SU-DHL-6 (cell line): ENCODE measurements at regions not wholly inside any gene's neighbourhood (a gene's known extent, or its start where the extent isn't known, plus 50 kb on each side); places are given as distances from the start of the nearest gene placed in this dataset.
A peak's percentile ranks its signal among the peaks of the same experiment; 100 is the strongest.

Experiments
- H2AFZ ChIP-seq: fragments of 200-600 bp; sonication (generic); 2 replicates; pipeline ENCODE4 v1.6.1; 2014; ENCODE audit warnings: low read depth, mild to moderate bottlenecking, moderate library complexity, mixed read lengths, antibody characterized with exemption, low read length; ENCODE audit not compliant: severe bottlenecking
- H3F3A ChIP-seq: fragments of 200-600 bp; shearing (Covaris generic); 2 replicates; pipeline ENCODE4 v1.6.0; 2016; ENCODE audit warnings: antibody characterized with exemption, mild to moderate bottlenecking; ENCODE audit not compliant: insufficient read depth
- H3K27ac ChIP-seq: fragments of 200-600 bp; sonication (generic); 2 replicates; pipeline ENCODE4 v1.5.1; 2016; ENCODE audit warnings: low read depth, mild to moderate bottlenecking, low read length, moderate library complexity, mixed read lengths
- H3K27me3 ChIP-seq: fragments of 200-600 bp; sonication (generic), shearing (Covaris generic); 2 replicates; pipeline ENCODE4 v1.6.0; 2014; ENCODE audit warnings: mild to moderate bottlenecking, low read length
- H3K36me3 ChIP-seq: fragments of 200-600 bp; sonication (generic); 2 replicates; pipeline ENCODE4 v1.6.1; 2014; ENCODE audit warnings: mild to moderate bottlenecking, low read length, mixed read lengths
- H3K4me2 ChIP-seq: fragments of 300-600, 200-600 bp; shearing (Covaris generic), sonication (generic); 2 replicates; pipeline ENCODE4 v1.6.0; 2014; ENCODE audit warnings: low read length, low read depth, mild to moderate bottlenecking; ENCODE audit not compliant: poor library complexity, severe bottlenecking
- H3K4me3 ChIP-seq: fragments of 200-600 bp; sonication (generic); 2 replicates; pipeline ENCODE4 v1.5.1; 2014; ENCODE audit warnings: antibody characterized with exemption, low read length, mild to moderate bottlenecking, mixed read lengths; ENCODE audit not compliant: insufficient read depth, poor library complexity, severe bottlenecking
- H3K79me2 ChIP-seq: fragments of 200-600 bp; sonication (generic); 2 replicates; pipeline ENCODE4 v1.6.1; 2014; ENCODE audit warnings: mild to moderate bottlenecking, low read length, moderate library complexity; ENCODE audit not compliant: insufficient read depth
- H3K9ac ChIP-seq: fragments of 200-600 bp; sonication (generic); 2 replicates; pipeline ENCODE4 v1.7.0; 2014; ENCODE audit warnings: mild to moderate bottlenecking, low read length
- H3K9me2 ChIP-seq: fragments of 200-600 bp; sonication (generic); replicated peaks from 2 replicates; pipeline ENCODE4 v1.6.1; 2014; ENCODE audit warnings: low read length; ENCODE audit not compliant: insufficient read depth
- H3K9me3 ChIP-seq: fragments of 200-600 bp; sonication (generic); 2 replicates; pipeline ENCODE4 v1.6.1; 2014; ENCODE audit warnings: low read length, mixed read lengths; ENCODE audit not compliant: insufficient read depth
- H4K20me1 ChIP-seq: fragments of 200-600 bp; sonication (generic); 2 replicates; pipeline ENCODE4 v1.6.1; 2014; ENCODE audit warnings: low read depth, mild to moderate bottlenecking, antibody characterized with exemption, low read length, moderate library complexity, mixed read lengths
- CTCF ChIP-seq: fragments of 200-600 bp; sonication (generic); IDR thresholded peaks from one replicate; pipeline ENCODE4 v1.5.1; 2017; ENCODE audit warnings: antibody characterized with exemption, mild to moderate bottlenecking, low read length, moderate library complexity; ENCODE audit not compliant: insufficient read depth, poor library complexity, severe bottlenecking
- EZH2phosphoT487 ChIP-seq: fragments of 200-600 bp; sonication (generic), shearing (Covaris generic); conservative IDR thresholded peaks from 2 replicates; pipeline ENCODE4 v1.6.1; 2018; ENCODE audit warnings: mild to moderate bottlenecking, antibody characterized with exemption, low read length, moderate library complexity, mixed read lengths

GRCh38 chr2:194602750-194603149 is 1054.3 kb upstream of the SLC39A10 start:
- H3K4me3 ChIP-seq = no peak overlapping the region
- H4K20me1 ChIP-seq = no peaks in the 10 kb centered on the region
- no peaks in the 10 kb centered on the region for H3K27me3 ChIP-seq
- no peak for TF ChIP-seq EZH2phosphoT487
- TF ChIP-seq CTCF = no peak
- H3F3A ChIP-seq = no peaks in the 10 kb centered on the region
- peak overlapping the region; percentile 56 for H2AFZ ChIP-seq
- no peak overlapping the region for H3K4me2 ChIP-seq
- H3K9me3 ChIP-seq = peaks cover 30% of the 10 kb centered on the region; the same call in 1 of the 2 replicates
- H3K9ac ChIP-seq = no peak overlapping the region
- H3K9me2 ChIP-seq = no peaks in the 10 kb centered on the region
- no peaks in the 10 kb centered on the region for H3K36me3 ChIP-seq
- H3K27ac ChIP-seq = no peak overlapping the region
- H3K79me2 ChIP-seq = no peaks in the 10 kb centered on the region

GRCh38 chr2:194591192-194591591 is 1065.8 kb upstream of the SLC39A10 start:
- no peak overlapping the region for H3K9ac ChIP-seq
- H3F3A ChIP-seq = no peaks in the 10 kb centered on the region
- no peak overlapping the region for H3K27ac ChIP-seq
- peak overlapping the region; percentile 8 for H3K4me2 ChIP-seq
- no peaks in the 10 kb centered on the region for H3K79me2 ChIP-seq
- H3K4me3 ChIP-seq = no peak overlapping the region
- H2AFZ ChIP-seq = peak overlapping the region; percentile 51
- H3K27me3 ChIP-seq = no peaks in the 10 kb centered on the region
- no peak for TF ChIP-seq EZH2phosphoT487
- no peak for TF ChIP-seq CTCF
- H3K9me2 ChIP-seq = no peaks in the 10 kb centered on the region
- no peaks in the 10 kb centered on the region for H3K9me3 ChIP-seq
- no peaks in the 10 kb centered on the region for H4K20me1 ChIP-seq
- H3K36me3 ChIP-seq = no peaks in the 10 kb centered on the region

GRCh38 chr2:194587739-194588270 is 1069.2 kb upstream of the SLC39A10 start:
- Histone ChIP-seq H3K4me2 (no peak overlapping the region), H3K36me3 (no peaks in the 10 kb centered on the region), H3K4me3 (no peak overlapping the region), H3K27me3 (no peaks in the 10 kb centered on the region), H3K27ac (no peak overlapping the region), H3K9me3 (no peaks in the 10 kb centered on the region), H3K9ac (no peak overlapping the region), H3K9me2 (no peaks in the 10 kb centered on the region), H4K20me1 (no peaks in the 10 kb centered on the region), H2AFZ (no peak overlapping the region), H3F3A (no peaks in the 10 kb centered on the region), H3K79me2 (no peaks in the 10 kb centered on the region)
- TF ChIP-seq EZH2phosphoT487 (no peak), CTCF (no peak)

GRCh38 chr2:194567661-194568017 is 1089.4 kb upstream of the SLC39A10 start:
- no peaks in the 10 kb centered on the region for H3K9me3 ChIP-seq
- H3K27ac ChIP-seq = no peak overlapping the region
- H3K4me2 ChIP-seq = no peak overlapping the region
- no peaks in the 10 kb centered on the region for H3K27me3 ChIP-seq
- H3K79me2 ChIP-seq = no peaks in the 10 kb centered on the region
- no peaks in the 10 kb centered on the region for H3K9me2 ChIP-seq
- no peaks in the 10 kb centered on the region for H4K20me1 ChIP-seq
- H2AFZ ChIP-seq = peak overlapping the region; percentile 52
- no peaks in the 10 kb centered on the region for H3F3A ChIP-seq
- no peak overlapping the region for H3K4me3 ChIP-seq
- TF ChIP-seq EZH2phosphoT487 = no peak
- TF ChIP-seq CTCF = no peak
- no peak overlapping the region for H3K9ac ChIP-seq
- no peaks in the 10 kb centered on the region for H3K36me3 ChIP-seq
